Lung (tissue), 11 donors: ENCODE measurements at regions not wholly inside any gene's neighbourhood (a gene's known extent, or its start where the extent isn't known, plus 50 kb on each side); places are given as distances from the start of the nearest gene placed in this dataset.

ENCODE experiments used
- ATAC-seq: fragments of 200-7000 bp; cut with Tn5 transposase; one replicate; pipeline ENCODE4 v1.9.1; 2020; ENCODE audit warnings: moderate number of reproducible peaks; ENCODE audit not compliant: insufficient read depth, low FRiP score
- DNase-seq, 3 donors: peaks; one replicate each; pipeline ENCODE4 v3.0.0-alpha.2; 2013 to 2017
- H3K27ac ChIP-seq, 2 donors: one replicate each; pipeline ENCODE4 v1.5.1; 2013; ENCODE audit warnings: mild to moderate bottlenecking in 2 of 2, moderate library complexity in 2 of 2, control low read depth in 1 of 2, inconsistent platforms in 1 of 2, low read depth in 1 of 2, low read length in 1 of 2
- H3K27me3 ChIP-seq, 3 donors: one replicate each; pipeline ENCODE4 v1.5.1; 2013; ENCODE audit warnings: low read length in 2 of 3; ENCODE audit not compliant: control insufficient read depth in 3 of 3, insufficient read depth in 3 of 3
- H3K36me3 ChIP-seq, 4 donors: one replicate each; pipeline ENCODE4 v1.5.1; 2013; ENCODE audit warnings: low read length in 4 of 4, mild to moderate bottlenecking in 1 of 4, moderate library complexity in 1 of 4; ENCODE audit not compliant: control insufficient read depth in 4 of 4, insufficient read depth in 4 of 4
- H3K4me1 ChIP-seq, 5 donors: one replicate each; pipeline ENCODE4 v1.5.1; 2013; ENCODE audit warnings: low read length in 5 of 5, mild to moderate bottlenecking in 2 of 5, moderate library complexity in 1 of 5; ENCODE audit not compliant: control insufficient read depth in 5 of 5, insufficient read depth in 5 of 5
- H3K4me3 ChIP-seq: one replicate; pipeline ENCODE4 v1.5.1; 2013; ENCODE audit warnings: mild to moderate bottlenecking, control low read depth, moderate library complexity
- H3K9ac ChIP-seq, 2 donors: one replicate each; pipeline ENCODE4 v1.5.1; 2013; ENCODE audit warnings: low read length in 2 of 2, control low read depth in 1 of 2; ENCODE audit not compliant: insufficient read depth in 1 of 2
- H3K9me3 ChIP-seq, 4 donors: one replicate each; pipeline ENCODE4 v1.5.1; 2013; ENCODE audit warnings: low read length in 3 of 4, mild to moderate bottlenecking in 1 of 4, moderate library complexity in 1 of 4; ENCODE audit not compliant: control insufficient read depth in 4 of 4, insufficient read depth in 3 of 4
- CTCF ChIP-seq: IDR thresholded peaks from 2 replicates; pipeline ENCODE4 v1.5.1; 2012; ENCODE audit warnings: mild to moderate bottlenecking; ENCODE audit errors: control extremely low read depth, extremely low read depth
- WGBS, 2 donors: extraction: QIAGEN DNeasy Blood & Tissue Kit; methylation state at CpG; one replicate each; pipeline ENCODE4 v1.1.7; 2013; 5-methylcytosine and 5-hydroxymethylcytosine counted together
- donor health status: control.
- donor health status: control.
- donor health status: Bipolar disorder and iron deficiency.
- donor health status: healthy.
- donor health status: DM: yes; HTN: yes; CAD: no.

DNA sequence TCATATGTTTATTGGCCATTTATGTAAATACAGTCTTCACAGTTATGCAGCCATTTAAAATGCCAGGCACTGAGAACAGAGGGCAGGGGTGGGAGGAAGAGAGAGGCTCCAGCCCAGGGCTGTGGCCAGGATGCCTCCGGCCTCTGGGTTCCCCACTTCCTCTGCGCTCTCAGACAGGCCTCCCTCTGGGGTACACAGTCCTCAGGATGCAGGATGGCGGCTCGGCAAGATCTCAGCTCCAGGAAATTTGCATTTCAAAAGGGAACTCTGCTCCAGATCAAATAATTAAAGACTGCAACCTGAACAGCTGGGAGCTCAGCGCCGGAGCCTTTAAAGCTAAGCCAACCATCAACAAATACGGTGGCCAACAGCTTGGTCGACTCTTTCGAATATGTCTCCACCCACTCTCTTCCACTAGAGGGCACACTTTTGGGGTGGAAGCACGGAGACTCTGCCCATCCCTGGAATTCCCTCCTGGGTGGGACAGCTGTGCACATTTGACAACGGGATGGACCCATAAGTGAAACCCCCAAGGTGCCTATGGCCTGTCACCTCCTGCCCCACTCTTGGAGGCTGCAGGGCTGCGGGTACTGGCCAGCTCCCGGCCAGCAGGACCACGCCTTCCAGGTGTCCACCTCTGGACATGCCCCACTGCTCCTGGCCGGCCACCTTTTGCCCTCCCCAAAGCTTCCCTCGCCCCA is 1044.7 kb downstream of the BRD1 start:
- no peak overlapping the region for H3K4me3 ChIP-seq
- no peaks in the 10 kb centered on the region for H3K9me3 ChIP-seq
- H3K9ac ChIP-seq: no peak overlapping the region
- no peaks in the 10 kb centered on the region for H3K4me1 ChIP-seq
- H3K36me3 ChIP-seq: no peaks in the 10 kb centered on the region
- no peaks in the 10 kb centered on the region for H3K27me3 ChIP-seq
- DNase-seq (no peak), ATAC-seq (no peak)
- no peak for TF ChIP-seq CTCF
- WGBS, 2 donors: 49 to 51% methylated on average over 16 of the region's 16 CpGs
- no peak overlapping the region for H3K27ac ChIP-seq

DNA sequence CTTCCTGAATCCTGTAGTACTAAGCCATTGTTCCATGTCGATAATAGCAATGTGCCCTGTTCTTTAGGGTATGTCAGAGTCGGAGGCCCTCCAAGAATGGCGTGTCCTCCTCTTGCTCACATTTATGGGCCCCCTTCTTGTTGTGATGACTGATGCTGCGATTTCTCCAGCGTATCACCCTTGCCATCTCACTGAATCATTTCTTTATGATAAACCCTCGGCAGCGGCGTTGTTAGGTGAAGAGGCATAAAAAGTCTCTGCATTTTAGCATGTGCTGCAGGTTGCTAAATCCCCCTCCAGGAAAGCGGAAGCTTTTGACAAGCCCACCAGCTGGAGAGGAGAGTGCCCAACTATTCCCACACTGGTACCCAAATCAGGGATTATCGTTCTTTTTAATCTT is 1045.3 kb downstream of the BRD1 start:
- Histone ChIP-seq H3K36me3 (no peaks in the 10 kb centered on the region), H3K9ac (no peak overlapping the region), H3K27me3 (no peaks in the 10 kb centered on the region), H3K9me3 (peaks cover 0 to 5% (median 2%) of the 10 kb centered on the region in 4 donors), H3K4me1 (no peaks in the 10 kb centered on the region), H3K27ac (no peak overlapping the region), H3K4me3 (no peak overlapping the region)
- TF ChIP-seq CTCF: no peak
- WGBS, 2 donors: 91 to 94% methylated on average over 10 of the region's 10 CpGs
- no peak for ATAC-seq
- no peak for DNase-seq

GRCh38 chr22:48781868-48782267 is 1045.8 kb downstream of the BRD1 start:
- Histone ChIP-seq H3K27ac (no peak overlapping the region), H3K27me3 (no peaks in the 10 kb centered on the region), H3K9ac (no peak overlapping the region), H3K36me3 (no peaks in the 10 kb centered on the region), H3K4me1 (no peaks in the 10 kb centered on the region), H3K4me3 (no peak overlapping the region), H3K9me3 (peaks cover 0 to 5% (median 2%) of the 10 kb centered on the region in 4 donors)
- no peak for TF ChIP-seq CTCF
- ATAC-seq: no peak
- WGBS, 2 donors: 96% methylated on average over 12 of the region's 12 CpGs
- no peak for DNase-seq

DNA sequence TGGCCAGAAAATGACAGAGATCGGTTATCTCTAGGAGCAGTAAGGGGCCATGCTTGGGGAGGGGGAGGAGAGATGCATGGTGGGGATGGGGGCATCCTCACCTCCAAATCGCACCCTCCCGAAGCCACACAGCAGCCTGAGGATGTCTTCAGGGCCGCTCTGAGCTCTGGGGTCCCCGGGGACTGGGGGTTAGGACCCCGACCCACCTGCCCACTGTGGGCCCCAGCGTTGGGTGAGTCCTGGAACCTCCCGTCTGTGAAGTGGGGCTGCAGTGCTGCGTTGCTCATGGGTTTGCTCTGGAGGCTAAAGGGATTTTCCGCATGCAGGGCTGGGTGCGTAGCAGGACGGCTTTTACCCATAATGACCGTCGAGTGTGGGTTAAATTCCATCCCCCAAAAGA is 1046.3 kb downstream of the BRD1 start:
- TF ChIP-seq CTCF: no peak
- Histone ChIP-seq H3K9ac (no peak overlapping the region), H3K4me3 (no peak overlapping the region), H3K4me1 (no peaks in the 10 kb centered on the region), H3K9me3 (peaks cover 0 to 5% (median 3%) of the 10 kb centered on the region in 4 donors), H3K27me3 (no peaks in the 10 kb centered on the region), H3K27ac (no peak overlapping the region), H3K36me3 (no peaks in the 10 kb centered on the region)
- DNase-seq (no peak), ATAC-seq (no peak)
- 89 to 91% methylated on average over 14 of the region's 14 CpGs for WGBS, 2 donors
